Stimulated activated naive B cell treated with anti-CD40 and anti-IgM and Interleukin-4, amounts not matched to agents 10 μg/mL and 1 μg/mL and 100 μg/mL, for 72 hours (primary cell): ENCODE measurements at regions not wholly inside any gene's neighbourhood (a gene's known extent, or its start where the extent isn't known, plus 50 kb on each side); places are given as distances from the start of the nearest gene placed in this dataset.

Experiments used
- ATAC-seq, 2 donors: fragments of 150-1000 bp; cut with Tn5 transposase; replicated peaks; 2 replicates each; pipeline ENCODE4 v1.10.0; 2021; ENCODE audit warnings: moderate library complexity in 1 of 2
- DNase-seq: peaks from one replicate; pipeline ENCODE4 v3.0.0; 2021
- H3K27ac Mint-ChIP-seq: one replicate; pipeline ENCODE4 v1.8.0; 2022; ENCODE audit warnings: mild to moderate bottlenecking, mixed read lengths
- H3K27me3 Mint-ChIP-seq, 2 donors: one replicate each; pipeline ENCODE4 v1.8.0; 2022; ENCODE audit warnings: mixed read lengths in 2 of 2
- H3K36me3 Mint-ChIP-seq, 2 donors: one replicate each; pipeline ENCODE4 v1.8.0; 2022; ENCODE audit warnings: mixed read lengths in 2 of 2, mild to moderate bottlenecking in 1 of 2
- H3K4me1 Mint-ChIP-seq, 2 donors: one replicate each; pipeline ENCODE4 v1.8.0; 2022; ENCODE audit warnings: mixed read lengths in 2 of 2, mild to moderate bottlenecking in 1 of 2
- H3K4me3 Mint-ChIP-seq, 2 donors: one replicate each; pipeline ENCODE4 v1.8.0; 2022; ENCODE audit warnings: mild to moderate bottlenecking in 2 of 2, mixed read lengths in 2 of 2, moderate library complexity in 1 of 2
- H3K9me3 Mint-ChIP-seq, 2 donors: one replicate each; pipeline ENCODE4 v1.8.0; 2022; ENCODE audit warnings: mixed read lengths in 2 of 2, mild to moderate bottlenecking in 1 of 2

- Mint-ChIP-seq H3K4me3 (no peak overlapping the region), H3K36me3 (no peaks in the 10 kb centered on the region), H3K27me3 (no peaks in the 10 kb centered on the region), H3K27ac (no peak overlapping the region), H3K4me1 (no peaks in the 10 kb centered on the region), H3K9me3 (peaks cover 0 to 5% of the 10 kb centered on the region in 2 donors)
- ATAC-seq, result no peak
- no peak for DNase-seq
Observed at GRCh38 chr13:72093262-72093661, 226.3 kb upstream of the DACH1 start.

GRCh38 chr13:72074663-72075062 is 207.7 kb upstream of the DACH1 start:
- Mint-ChIP-seq H3K4me1 (no peaks in the 10 kb centered on the region), H3K27me3 (no peaks in the 10 kb centered on the region), H3K27ac (no peak overlapping the region), H3K36me3 (no peaks in the 10 kb centered on the region), H3K9me3 (peaks cover 0 to 1% of the 10 kb centered on the region in 2 donors), H3K4me3 (no peak overlapping the region)
- no peak for ATAC-seq
- DNase-seq, result no peak

GRCh38 chr13:72072261-72072660 is 205.3 kb upstream of the DACH1 start:
- DNase-seq, result no peak
- Mint-ChIP-seq H3K4me1 (no peaks in the 10 kb centered on the region), H3K9me3 (peaks cover 0 to 8% of the 10 kb centered on the region in 2 donors)

GRCh38 chr13:72071713-72072112 is 204.7 kb upstream of the DACH1 start:
- Mint-ChIP-seq H3K27ac (no peak overlapping the region), H3K36me3 (no peaks in the 10 kb centered on the region), H3K27me3 (no peaks in the 10 kb centered on the region), H3K4me3 (no peak overlapping the region), H3K9me3 (peaks cover 0 to 8% of the 10 kb centered on the region in 2 donors), H3K4me1 (no peaks in the 10 kb centered on the region)
- ATAC-seq (no peak), DNase-seq (no peak)

More at GRCh38 chr13:72072261-72072660, 205.3 kb upstream of the DACH1 start:
- no peak for ATAC-seq
- H3K27me3 Mint-ChIP-seq, result no peaks in the 10 kb centered on the region
- no peak overlapping the region for H3K4me3 Mint-ChIP-seq
- no peaks in the 10 kb centered on the region for H3K36me3 Mint-ChIP-seq
- H3K27ac Mint-ChIP-seq, result no peak overlapping the region

- ATAC-seq (no peak), DNase-seq (no peak)
- Mint-ChIP-seq H3K9me3 (peaks cover 18 to 20% of the 10 kb centered on the region in 2 donors), H3K4me1 (no peaks in the 10 kb centered on the region), H3K36me3 (no peaks in the 10 kb centered on the region), H3K27me3 (no peaks in the 10 kb centered on the region), H3K4me3 (no peak overlapping the region), H3K27ac (no peak overlapping the region)
Observed at GRCh38 chr13:72062566-72062965, 195.6 kb upstream of the DACH1 start.

GRCh38 chr13:72061613-72062012 is 194.6 kb upstream of the DACH1 start:
- ATAC-seq, result no peak
- Mint-ChIP-seq H3K4me1 (no peaks in the 10 kb centered on the region), H3K27me3 (no peaks in the 10 kb centered on the region), H3K27ac (no peak overlapping the region), H3K36me3 (no peaks in the 10 kb centered on the region), H3K4me3 (no peak overlapping the region), H3K9me3 (peaks cover 15 to 20% of the 10 kb centered on the region in 2 donors)
- no peak for DNase-seq

- DNase-seq, result no peak
- no peak for ATAC-seq
- no peaks in the 10 kb centered on the region for H3K27me3 Mint-ChIP-seq
- no peak overlapping the region for H3K4me3 Mint-ChIP-seq
- H3K36me3 Mint-ChIP-seq, result no peaks in the 10 kb centered on the region
- H3K27ac Mint-ChIP-seq, result no peak overlapping the region
- peaks cover 9 to 19% of the 10 kb centered on the region in 2 donors for H3K9me3 Mint-ChIP-seq
- H3K4me1 Mint-ChIP-seq, result no peaks in the 10 kb centered on the region
Observed at GRCh38 chr13:72050251-72050650, 183.2 kb upstream of the DACH1 start.

DNA sequence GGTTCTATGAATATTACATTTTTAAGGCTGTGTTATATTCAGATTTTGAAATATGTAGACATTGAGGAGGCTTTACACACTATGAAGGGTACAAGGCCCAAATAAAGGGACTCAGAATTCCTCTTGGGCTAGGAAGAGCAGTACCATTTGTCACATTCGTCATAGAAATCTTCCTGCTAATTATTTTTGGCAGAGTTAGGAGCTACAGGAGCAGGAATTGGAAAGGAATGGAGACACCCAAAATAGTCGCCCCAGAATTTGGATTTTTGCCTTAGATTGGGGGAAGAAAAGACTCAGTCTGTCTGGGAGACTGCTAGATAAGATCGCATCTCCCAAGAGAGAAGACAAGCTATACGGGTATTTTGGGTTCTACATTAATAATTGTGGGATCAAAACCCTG is 176.4 kb upstream of the DACH1 start:
- ATAC-seq (no peak), DNase-seq (no peak)
- H3K36me3 Mint-ChIP-seq, result no peaks in the 10 kb centered on the region
- H3K27me3 Mint-ChIP-seq, result no peaks in the 10 kb centered on the region
- no peak overlapping the region for H3K4me3 Mint-ChIP-seq
- no peaks in the 10 kb centered on the region for H3K4me1 Mint-ChIP-seq
- peaks cover 4 to 12% of the 10 kb centered on the region in 2 donors for H3K9me3 Mint-ChIP-seq
- no peak overlapping the region for H3K27ac Mint-ChIP-seq

GRCh38 chr13:72041165-72041564 is 174.2 kb upstream of the DACH1 start:
- H3K27ac Mint-ChIP-seq, result no peak overlapping the region
- no peaks in the 10 kb centered on the region for H3K4me1 Mint-ChIP-seq
- H3K27me3 Mint-ChIP-seq, result no peaks in the 10 kb centered on the region
- DNase-seq (no peak), ATAC-seq (no peak)
- H3K4me3 Mint-ChIP-seq, result no peak overlapping the region
- H3K36me3 Mint-ChIP-seq, result no peaks in the 10 kb centered on the region
- H3K9me3 Mint-ChIP-seq, result peaks cover 4 to 11% of the 10 kb centered on the region in 2 donors

DNA sequence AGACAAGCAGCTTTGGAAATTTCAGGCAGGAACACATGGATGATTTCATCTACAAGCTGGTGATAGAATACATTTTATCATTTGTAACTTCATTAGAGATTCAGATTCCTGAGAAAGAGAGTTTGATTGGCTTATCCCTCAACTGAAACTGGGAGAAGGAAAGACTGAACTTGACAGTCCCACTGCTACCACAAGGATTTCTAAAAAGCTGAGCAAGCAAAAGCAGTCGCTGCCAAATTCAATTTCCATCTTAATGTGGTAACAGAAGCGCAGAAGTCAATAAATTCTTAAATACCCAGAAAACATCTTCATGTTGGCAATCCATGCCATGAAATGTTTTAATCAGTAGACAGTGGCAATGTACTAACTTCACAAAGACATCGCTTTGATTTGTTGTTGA is 172.1 kb upstream of the DACH1 start:
- H3K36me3 Mint-ChIP-seq, result no peaks in the 10 kb centered on the region
- no peak overlapping the region for H3K27ac Mint-ChIP-seq
- DNase-seq (no peak), ATAC-seq (no peak)
- peaks cover 4 to 9% of the 10 kb centered on the region in 2 donors for H3K9me3 Mint-ChIP-seq
- no peak overlapping the region for H3K4me3 Mint-ChIP-seq
- no peaks in the 10 kb centered on the region for H3K4me1 Mint-ChIP-seq
- H3K27me3 Mint-ChIP-seq, result no peaks in the 10 kb centered on the region

DNA sequence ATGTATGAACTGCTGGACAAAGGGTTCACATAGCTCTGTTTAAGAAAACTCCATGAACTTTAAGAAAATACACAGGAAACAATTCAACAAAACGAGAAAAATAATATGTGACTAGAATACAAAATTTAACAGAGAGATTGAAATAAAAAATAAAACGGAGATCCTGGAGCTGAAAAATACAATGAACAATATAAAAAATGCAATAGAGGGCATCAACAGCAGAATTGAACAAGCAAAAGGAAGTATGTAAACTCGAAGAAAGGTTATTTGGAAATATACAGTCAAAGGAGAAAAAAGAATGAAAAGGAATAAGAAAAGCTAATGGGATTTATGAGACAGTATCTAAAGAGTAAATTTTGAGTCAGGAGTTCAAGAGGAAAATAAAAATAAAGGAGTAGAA is 163.0 kb upstream of the DACH1 start:
- peaks cover 10 to 16% of the 10 kb centered on the region in 2 donors for H3K9me3 Mint-ChIP-seq
- H3K4me3 Mint-ChIP-seq, result no peak overlapping the region
- H3K27ac Mint-ChIP-seq, result no peak overlapping the region
- ATAC-seq (no peak), DNase-seq (no peak)
- H3K27me3 Mint-ChIP-seq, result no peaks in the 10 kb centered on the region
- H3K4me1 Mint-ChIP-seq, result no peaks in the 10 kb centered on the region
- no peaks in the 10 kb centered on the region for H3K36me3 Mint-ChIP-seq

DNA sequence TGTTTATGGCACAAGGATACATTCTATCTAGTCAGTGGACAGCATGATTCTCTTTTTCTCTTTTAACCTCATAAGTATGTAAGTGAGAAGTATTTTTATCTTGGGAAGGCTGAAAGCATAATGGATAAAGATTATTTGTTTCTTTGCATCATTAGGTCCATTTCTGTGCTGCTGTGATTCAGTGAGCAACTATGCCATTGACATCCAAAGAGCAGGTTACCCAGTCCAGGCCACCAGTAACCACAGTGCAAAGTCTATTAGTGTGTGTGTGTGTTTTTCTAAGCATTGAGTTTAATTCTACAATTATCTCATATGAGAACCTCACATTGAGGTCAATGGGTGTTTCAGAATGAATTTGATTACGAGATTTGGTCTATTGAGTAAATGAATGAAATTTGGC is 158.8 kb upstream of the DACH1 start:
- Mint-ChIP-seq H3K4me1 (no peaks in the 10 kb centered on the region), H3K9me3 (peaks cover 8 to 18% of the 10 kb centered on the region in 2 donors), H3K27me3 (no peaks in the 10 kb centered on the region), H3K27ac (no peak overlapping the region), H3K4me3 (no peak overlapping the region), H3K36me3 (no peaks in the 10 kb centered on the region)
- no peak for ATAC-seq
- DNase-seq, result no peak

DNA sequence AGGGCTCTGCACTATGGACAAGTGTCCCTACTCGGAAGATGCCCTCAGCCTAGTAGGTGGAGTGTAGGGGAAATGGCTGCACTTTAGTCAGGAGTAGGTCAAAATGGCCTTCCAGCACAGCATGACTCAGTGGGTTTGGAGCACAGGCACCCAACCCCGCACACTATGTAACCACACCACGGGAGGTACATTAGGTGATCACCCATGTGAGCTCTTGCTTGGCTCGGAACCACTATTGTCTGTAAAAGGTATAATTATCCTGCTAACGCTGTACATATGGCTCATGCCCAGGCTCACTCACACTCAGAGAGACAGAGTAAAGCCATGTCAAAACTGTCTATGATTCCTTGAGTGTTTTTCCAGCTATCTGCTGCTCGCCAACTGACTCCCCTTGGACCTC is 156.9 kb upstream of the DACH1 start:
- H3K36me3 Mint-ChIP-seq, result no peaks in the 10 kb centered on the region
- H3K4me3 Mint-ChIP-seq, result no peak overlapping the region
- H3K4me1 Mint-ChIP-seq, result no peaks in the 10 kb centered on the region
- no peak overlapping the region for H3K27ac Mint-ChIP-seq
- ATAC-seq (no peak), DNase-seq (no peak)
- H3K9me3 Mint-ChIP-seq, result peaks cover 1 to 10% of the 10 kb centered on the region in 2 donors
- no peaks in the 10 kb centered on the region for H3K27me3 Mint-ChIP-seq

DNA sequence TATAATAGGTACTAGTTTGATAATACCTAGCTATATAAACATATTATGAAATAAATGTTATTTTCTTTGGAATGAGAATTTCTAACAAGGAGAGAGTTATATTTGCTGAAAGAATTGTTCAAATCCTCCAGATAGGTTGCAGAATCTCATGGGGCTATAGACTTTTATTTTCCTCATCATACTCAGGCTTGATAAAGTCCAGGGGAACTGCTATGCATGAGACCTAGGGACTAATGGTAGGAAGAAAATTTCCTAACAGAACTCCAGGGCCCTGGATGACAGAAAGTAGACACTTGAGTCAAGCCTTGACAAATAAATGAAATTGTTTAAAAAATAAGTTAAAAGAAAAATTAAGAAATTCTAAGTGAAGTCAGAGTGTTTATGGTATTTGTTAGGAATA is 138.5 kb upstream of the DACH1 start:
- ATAC-seq (no peak), DNase-seq (no peak)
- no peaks in the 10 kb centered on the region for H3K36me3 Mint-ChIP-seq
- no peak overlapping the region for H3K4me3 Mint-ChIP-seq
- H3K27ac Mint-ChIP-seq, result no peak overlapping the region
- peaks cover 0 to 5% of the 10 kb centered on the region in 2 donors for H3K9me3 Mint-ChIP-seq
- H3K4me1 Mint-ChIP-seq, result no peaks in the 10 kb centered on the region
- H3K27me3 Mint-ChIP-seq, result no peaks in the 10 kb centered on the region

DNA sequence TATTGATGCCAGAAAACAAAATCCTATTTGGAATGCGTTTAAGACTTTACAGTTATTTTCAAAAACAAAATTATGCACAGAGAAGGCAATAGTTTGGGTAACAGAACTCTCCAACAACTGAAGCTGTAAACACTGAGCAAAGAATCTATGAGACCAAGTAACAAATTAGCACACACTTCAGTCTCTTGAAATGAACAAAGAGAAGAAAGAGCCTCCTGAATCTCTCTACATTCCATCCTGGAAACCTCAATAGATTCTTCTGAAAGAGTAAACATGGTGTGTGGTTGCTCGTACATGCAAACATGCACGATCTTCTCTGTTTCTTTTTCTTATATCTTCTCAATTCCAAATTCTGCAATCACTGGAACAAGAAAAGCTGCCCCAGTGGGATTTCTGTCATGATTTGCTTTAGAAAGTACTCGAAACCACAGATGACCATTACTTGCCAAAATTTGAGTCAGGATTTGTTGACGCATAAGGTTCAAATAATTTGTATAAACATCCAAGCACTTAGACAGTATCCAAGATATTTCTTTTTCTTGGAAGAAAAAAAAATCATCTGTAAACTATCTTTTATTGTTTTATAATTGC is 137.9 kb upstream of the DACH1 start:
- peaks cover 0 to 7% of the 10 kb centered on the region in 2 donors for H3K9me3 Mint-ChIP-seq
- ATAC-seq (no peak), DNase-seq (no peak)
- H3K36me3 Mint-ChIP-seq, result no peaks in the 10 kb centered on the region
- no peaks in the 10 kb centered on the region for H3K4me1 Mint-ChIP-seq
- H3K27me3 Mint-ChIP-seq, result no peaks in the 10 kb centered on the region
- no peak overlapping the region for H3K4me3 Mint-ChIP-seq
- H3K27ac Mint-ChIP-seq, result no peak overlapping the region

GRCh38 chr13:72004246-72004645 is 137.2 kb upstream of the DACH1 start:
- H3K36me3 Mint-ChIP-seq, result no peaks in the 10 kb centered on the region
- no peaks in the 10 kb centered on the region for H3K27me3 Mint-ChIP-seq

More at GRCh38 chr13:72004246-72004645, 137.2 kb upstream of the DACH1 start:
- no peaks in the 10 kb centered on the region for H3K4me1 Mint-ChIP-seq
- no peak overlapping the region for H3K27ac Mint-ChIP-seq
- no peak overlapping the region for H3K4me3 Mint-ChIP-seq
- DNase-seq, result no peak
- peaks cover 0 to 8% of the 10 kb centered on the region in 2 donors for H3K9me3 Mint-ChIP-seq
- no peak for ATAC-seq
